T-helper 1 cell treated with Interleukin-12 subunit alpha and Interleukin-12 subunit beta and Interleukin-4 antibody, amounts not matched to agents 30 μg/mL and 1 μg/mL, for 36 hours (primary cell): ENCODE measurements at regions not wholly inside any gene's neighbourhood (a gene's known extent, or its start where the extent isn't known, plus 50 kb on each side); places are given as distances from the start of the nearest gene placed in this dataset.

Source experiments
- H3K27ac Mint-ChIP-seq: one replicate; pipeline ENCODE4 v1.8.0; 2021; ENCODE audit warnings: mild to moderate bottlenecking, mixed read lengths
- H3K27me3 Mint-ChIP-seq: one replicate; pipeline ENCODE4 v1.8.0; 2021; ENCODE audit warnings: low read depth, mixed read lengths
- H3K36me3 Mint-ChIP-seq: one replicate; pipeline ENCODE4 v1.8.0; 2021; ENCODE audit warnings: low read depth, mixed read lengths
- H3K4me1 Mint-ChIP-seq: one replicate; pipeline ENCODE4 v1.8.0; 2021; ENCODE audit warnings: low read depth, mixed read lengths
- H3K4me3 Mint-ChIP-seq: one replicate; pipeline ENCODE4 v1.8.0; 2021; ENCODE audit warnings: mild to moderate bottlenecking, moderate library complexity, mixed read lengths
- H3K9me3 Mint-ChIP-seq: one replicate; pipeline ENCODE4 v1.8.0; 2021; ENCODE audit warnings: mixed read lengths

GRCh38 chr2:205908212-205909183, 177.5 kb downstream of the INO80D start:
- no peaks in the 10 kb centered on the region for H3K9me3 Mint-ChIP-seq
- peaks cover 8% of the 10 kb centered on the region for H3K27me3 Mint-ChIP-seq
- no peaks in the 10 kb centered on the region for H3K36me3 Mint-ChIP-seq
- no peak overlapping the region for H3K27ac Mint-ChIP-seq
- H3K4me1 Mint-ChIP-seq: no peaks in the 10 kb centered on the region
- no peak overlapping the region for H3K4me3 Mint-ChIP-seq

GRCh38 chr2:205906419-205906818, 179.6 kb downstream of the INO80D start:
- peaks cover 8% of the 10 kb centered on the region for H3K27me3 Mint-ChIP-seq
- H3K36me3 Mint-ChIP-seq: no peaks in the 10 kb centered on the region
- no peaks in the 10 kb centered on the region for H3K9me3 Mint-ChIP-seq
- no peak overlapping the region for H3K27ac Mint-ChIP-seq
- no peak overlapping the region for H3K4me3 Mint-ChIP-seq
- H3K4me1 Mint-ChIP-seq: no peaks in the 10 kb centered on the region

- H3K9me3 Mint-ChIP-seq: no peaks in the 10 kb centered on the region
- H3K27me3 Mint-ChIP-seq: peaks cover 8% of the 10 kb centered on the region
- no peaks in the 10 kb centered on the region for H3K4me1 Mint-ChIP-seq
- no peak overlapping the region for H3K4me3 Mint-ChIP-seq
- no peaks in the 10 kb centered on the region for H3K36me3 Mint-ChIP-seq
- H3K27ac Mint-ChIP-seq: no peak overlapping the region
Measured at GRCh38 chr2:205905576-205905975, 180.4 kb downstream of the INO80D start.

GRCh38 chr2:205904873-205905272, 181.1 kb downstream of the INO80D start:
- H3K27me3 Mint-ChIP-seq: peaks cover 5% of the 10 kb centered on the region
- no peaks in the 10 kb centered on the region for H3K36me3 Mint-ChIP-seq
- no peak overlapping the region for H3K27ac Mint-ChIP-seq
- H3K4me1 Mint-ChIP-seq: no peaks in the 10 kb centered on the region
- H3K9me3 Mint-ChIP-seq: no peaks in the 10 kb centered on the region
- no peak overlapping the region for H3K4me3 Mint-ChIP-seq

- Mint-ChIP-seq H3K4me1 (no peaks in the 10 kb centered on the region), H3K4me3 (no peak overlapping the region), H3K27me3 (no peaks in the 10 kb centered on the region), H3K27ac (no peak overlapping the region), H3K9me3 (no peaks in the 10 kb centered on the region), H3K36me3 (no peaks in the 10 kb centered on the region)
Measured at GRCh38 chr2:205903549-205904129, 182.3 kb downstream of the INO80D start.

GRCh38 chr2:205902900-205903237, 183.1 kb downstream of the INO80D start:
- peaks cover 3% of the 10 kb centered on the region for H3K27me3 Mint-ChIP-seq
- no peaks in the 10 kb centered on the region for H3K4me1 Mint-ChIP-seq
- no peak overlapping the region for H3K27ac Mint-ChIP-seq
- no peaks in the 10 kb centered on the region for H3K9me3 Mint-ChIP-seq
- H3K4me3 Mint-ChIP-seq: no peak overlapping the region
- H3K36me3 Mint-ChIP-seq: no peaks in the 10 kb centered on the region

- Mint-ChIP-seq H3K4me1 (no peaks in the 10 kb centered on the region), H3K27me3 (peaks cover 3% of the 10 kb centered on the region), H3K4me3 (no peak overlapping the region), H3K27ac (no peak overlapping the region), H3K36me3 (no peaks in the 10 kb centered on the region), H3K9me3 (no peaks in the 10 kb centered on the region)
Measured at GRCh38 chr2:205902041-205902899, 183.7 kb downstream of the INO80D start.

GRCh38 chr2:205901491-205901890, 184.5 kb downstream of the INO80D start:
- Mint-ChIP-seq H3K4me3 (no peak overlapping the region), H3K27ac (no peak overlapping the region), H3K36me3 (no peaks in the 10 kb centered on the region), H3K4me1 (no peaks in the 10 kb centered on the region), H3K27me3 (peaks cover 3% of the 10 kb centered on the region), H3K9me3 (no peaks in the 10 kb centered on the region)

GRCh38 chr2:205898744-205899143, 187.2 kb downstream of the INO80D start:
- Mint-ChIP-seq H3K27me3 (peaks cover 3% of the 10 kb centered on the region), H3K4me1 (no peaks in the 10 kb centered on the region), H3K36me3 (no peaks in the 10 kb centered on the region), H3K27ac (no peak overlapping the region), H3K9me3 (no peaks in the 10 kb centered on the region), H3K4me3 (no peak overlapping the region)

GRCh38 chr2:205895981-205896655, 189.9 kb downstream of the INO80D start:
- no peak overlapping the region for H3K4me3 Mint-ChIP-seq
- H3K27ac Mint-ChIP-seq: no peak overlapping the region
- H3K27me3 Mint-ChIP-seq: peaks cover 3% of the 10 kb centered on the region

GRCh38 chr2:205892665-205893259, 193.2 kb downstream of the INO80D start:
- no peaks in the 10 kb centered on the region for H3K9me3 Mint-ChIP-seq
- no peak overlapping the region for H3K4me3 Mint-ChIP-seq
- H3K27me3 Mint-ChIP-seq: peaks cover 7% of the 10 kb centered on the region
- H3K4me1 Mint-ChIP-seq: no peaks in the 10 kb centered on the region
- no peak overlapping the region for H3K27ac Mint-ChIP-seq
- H3K36me3 Mint-ChIP-seq: no peaks in the 10 kb centered on the region

More at GRCh38 chr2:205895981-205896655, 189.9 kb downstream of the INO80D start:
- Mint-ChIP-seq H3K9me3 (no peaks in the 10 kb centered on the region), H3K4me1 (no peaks in the 10 kb centered on the region), H3K36me3 (no peaks in the 10 kb centered on the region)

GRCh38 chr2:205892251-205892655, 193.7 kb downstream of the INO80D start:
- Mint-ChIP-seq H3K4me3 (no peak overlapping the region), H3K36me3 (no peaks in the 10 kb centered on the region), H3K4me1 (no peaks in the 10 kb centered on the region), H3K27ac (no peak overlapping the region), H3K9me3 (no peaks in the 10 kb centered on the region), H3K27me3 (peaks cover 7% of the 10 kb centered on the region)

- H3K27ac Mint-ChIP-seq: no peak overlapping the region
- no peaks in the 10 kb centered on the region for H3K9me3 Mint-ChIP-seq
- H3K4me1 Mint-ChIP-seq: peaks cover 1% of the 10 kb centered on the region
- no peak overlapping the region for H3K4me3 Mint-ChIP-seq
- peaks cover 7% of the 10 kb centered on the region for H3K27me3 Mint-ChIP-seq
- H3K36me3 Mint-ChIP-seq: no peaks in the 10 kb centered on the region
Measured at GRCh38 chr2:205889114-205889513, 196.9 kb downstream of the INO80D start.

- Mint-ChIP-seq H3K36me3 (no peaks in the 10 kb centered on the region), H3K4me3 (no peak overlapping the region), H3K27ac (no peak overlapping the region), H3K27me3 (peaks cover 11% of the 10 kb centered on the region), H3K9me3 (no peaks in the 10 kb centered on the region), H3K4me1 (peaks cover 1% of the 10 kb centered on the region)
Measured at GRCh38 chr2:205887637-205888036, 198.3 kb downstream of the INO80D start.
